GM21367 (cell line): ENCODE measurements at regions not wholly inside any gene's neighbourhood (a gene's known extent, or its start where the extent isn't known, plus 50 kb on each side); places are given as distances from the start of the nearest gene placed in this dataset.
"Not testable (repeated sequence)": the region's sequence is repeated elsewhere in the genome, so short reads cannot be mapped to it uniquely, and the experiment has no call there.

Source experiments
- ATAC-seq: cut with Tn5 transposase; IDR thresholded peaks from one replicate; pipeline ENCODE4 v1.9.1; 2021; ENCODE audit not compliant: unreplicated experiment

DNA sequence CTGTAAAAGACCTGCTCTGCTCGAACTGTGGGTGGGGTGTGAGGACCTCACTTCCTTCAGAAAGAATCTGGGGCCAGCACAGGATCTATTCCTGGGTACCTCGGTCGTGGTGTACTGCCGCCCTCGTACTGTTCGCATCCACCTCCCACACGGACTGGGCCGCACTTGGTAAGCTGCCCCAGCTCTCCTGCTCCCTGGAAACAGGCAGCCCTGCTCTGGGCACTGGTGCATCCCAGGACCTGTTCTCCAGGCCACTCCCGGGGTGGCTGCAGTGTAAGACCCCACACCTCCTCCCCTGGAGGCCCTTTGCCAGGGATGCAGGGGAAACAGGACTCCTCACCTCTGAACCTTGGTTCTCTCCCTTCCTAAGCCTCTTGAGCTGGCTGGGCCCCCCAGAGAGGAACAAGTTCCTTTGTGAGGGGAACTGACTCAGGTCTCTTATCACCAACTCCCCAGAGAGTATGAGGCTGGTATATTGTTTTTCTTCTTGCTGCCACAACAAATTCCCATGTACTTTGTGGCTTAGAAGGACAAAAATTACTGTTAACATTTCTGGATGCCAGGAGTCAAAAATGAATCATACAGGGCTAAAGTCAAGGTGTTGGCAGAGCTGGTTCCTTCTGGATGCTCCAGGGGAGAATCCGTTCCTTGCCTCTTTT is 276.5 kb downstream of the NUAK1 start:
- ATAC-seq, result no peak

DNA sequence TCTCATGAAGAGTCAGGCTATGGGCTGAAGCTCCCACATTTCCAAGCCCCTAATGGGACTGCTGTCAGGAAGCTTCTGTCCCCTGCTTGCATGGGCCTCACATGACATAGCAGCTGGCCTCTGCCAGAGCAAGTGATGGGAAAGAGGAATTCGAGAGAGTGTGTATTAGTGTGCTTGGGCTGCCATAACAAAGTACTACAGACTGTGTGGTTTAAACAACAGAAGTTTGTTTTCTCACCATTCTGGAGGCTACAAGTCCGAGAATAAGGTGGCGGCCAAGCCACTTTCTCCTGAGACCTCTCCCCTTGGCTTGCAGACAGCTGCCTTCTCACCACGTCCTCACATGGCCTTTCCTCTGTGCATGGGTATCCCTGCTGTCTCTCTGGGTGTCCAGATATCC is 274.4 kb downstream of the NUAK1 start:
- ATAC-seq, result no peak

DNA sequence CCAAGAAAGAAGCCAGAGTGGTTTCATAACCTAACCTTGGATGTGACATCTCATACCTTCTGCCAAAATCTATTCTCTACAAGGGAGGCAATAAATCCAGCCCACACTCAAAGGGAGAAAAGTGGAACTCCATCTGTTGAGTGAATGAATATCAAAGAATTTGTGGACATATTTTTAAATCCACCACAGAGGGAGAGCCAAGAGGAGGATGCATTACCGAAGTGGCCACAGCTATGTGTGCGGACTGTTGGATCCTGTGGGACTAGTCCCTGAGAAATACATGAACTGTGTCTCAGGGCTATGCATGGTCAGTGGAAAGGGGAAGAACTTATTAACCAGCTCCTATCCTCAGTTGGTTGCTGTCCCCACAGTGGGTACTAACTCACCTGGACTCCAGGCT is 273.9 kb downstream of the NUAK1 start:
- no peak for ATAC-seq

DNA sequence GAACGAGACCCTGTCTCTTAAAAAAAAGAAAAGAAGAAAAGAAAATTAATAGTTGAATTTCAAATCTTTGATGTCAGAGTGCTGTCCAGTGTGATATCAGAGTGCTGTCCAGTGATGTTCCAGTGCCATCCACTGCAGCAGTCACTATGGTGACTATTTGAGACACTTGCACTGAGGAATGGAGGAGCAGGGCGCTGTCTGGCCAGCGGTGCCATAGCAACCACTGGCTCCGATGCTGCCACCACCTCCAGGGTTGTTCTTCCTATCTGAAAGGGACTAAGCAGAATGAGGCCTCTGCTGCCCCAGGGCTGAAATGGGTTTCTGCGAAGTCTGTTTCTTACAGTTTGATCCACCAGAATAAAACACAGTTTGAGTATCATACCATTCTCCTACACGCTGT is 272.9 kb downstream of the NUAK1 start:
- no peak for ATAC-seq

DNA sequence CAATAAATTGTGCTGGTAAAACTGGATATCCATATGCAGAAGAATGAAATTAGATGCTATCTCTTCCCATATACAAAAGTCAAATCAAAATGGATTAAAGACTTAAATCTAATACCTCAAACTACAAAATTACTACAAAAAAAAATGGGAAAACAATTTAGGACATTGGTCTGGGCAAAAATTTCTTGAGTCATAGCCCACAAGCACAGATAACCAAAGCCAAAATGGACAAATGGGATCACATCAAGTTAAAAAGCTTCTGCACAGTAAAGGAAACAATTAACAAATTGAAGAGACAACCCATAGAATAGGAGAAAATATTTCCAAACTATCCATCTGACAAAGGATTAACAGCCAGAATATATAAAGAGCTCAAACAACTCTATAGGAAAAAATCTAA is 264.6 kb downstream of the NUAK1 start:
- no peak for ATAC-seq

DNA sequence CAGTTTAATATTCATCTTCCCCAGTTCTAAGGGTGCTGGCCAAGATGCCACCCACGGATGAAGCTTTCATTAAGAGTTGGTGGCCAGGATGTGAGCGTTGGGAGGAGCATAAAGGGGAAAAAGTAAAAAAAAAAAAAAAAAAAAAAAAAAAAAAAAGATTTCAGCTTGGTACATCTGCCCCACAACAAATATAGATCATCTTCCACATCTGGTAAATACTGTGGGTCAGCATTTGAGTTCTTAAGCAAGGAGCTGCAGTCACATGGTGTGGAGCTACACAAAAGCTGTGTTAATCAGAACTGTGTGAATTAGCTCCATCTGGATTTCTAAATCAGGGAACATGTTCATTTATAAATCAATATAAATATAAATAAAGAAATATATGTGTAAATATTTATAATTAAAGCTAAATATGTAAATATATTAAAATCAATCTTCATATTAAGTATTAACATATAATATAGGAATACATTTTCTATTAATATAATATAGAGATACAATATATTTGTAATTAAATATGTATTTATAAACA is 262.3 kb downstream of the NUAK1 start:
- no peak for ATAC-seq

DNA sequence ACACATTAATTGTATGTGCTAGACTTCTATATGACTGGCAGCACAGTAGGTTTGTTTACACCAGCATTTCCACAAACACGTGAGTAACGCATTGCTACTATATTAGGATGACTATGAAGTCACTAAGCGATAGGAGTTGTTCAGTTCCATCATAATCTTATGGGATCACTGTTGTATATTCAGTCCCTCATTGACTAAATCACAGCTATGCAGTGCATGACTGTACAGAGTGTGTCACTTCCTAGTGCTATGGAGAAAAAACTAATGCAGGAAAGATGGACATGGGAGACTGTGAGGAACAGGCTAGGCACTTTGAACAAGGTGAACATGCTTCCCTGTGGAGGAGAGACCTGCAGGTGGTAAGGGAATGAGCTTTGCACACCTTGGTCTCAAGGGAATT is 259.8 kb downstream of the NUAK1 start:
- ATAC-seq, result no peak

DNA sequence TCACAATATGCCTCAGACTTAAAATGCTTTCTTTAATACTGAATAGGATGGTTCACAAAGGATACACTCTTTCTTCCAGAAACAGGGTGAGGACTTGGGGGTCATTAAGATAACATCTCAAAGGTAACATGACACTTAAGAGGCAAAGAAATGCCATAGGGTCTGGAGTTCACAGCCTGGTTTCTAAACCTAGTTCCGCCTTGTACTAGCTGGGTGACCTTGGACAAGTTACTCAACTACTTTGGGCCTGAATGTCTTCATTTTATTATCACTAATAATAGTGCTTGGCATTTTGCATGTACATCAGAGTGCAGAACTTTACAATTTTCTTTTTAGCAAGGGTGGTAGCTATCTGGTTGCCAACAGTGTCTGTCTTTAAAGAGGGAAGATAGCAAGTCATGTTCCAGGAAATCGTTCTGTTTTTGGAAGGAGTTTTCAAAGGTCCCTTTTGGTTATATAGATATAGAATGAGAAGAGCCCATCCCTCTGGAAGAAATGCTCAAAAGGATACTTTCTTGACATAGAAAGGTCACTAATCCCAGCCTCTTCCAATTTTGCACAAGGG is 257.8 kb downstream of the NUAK1 start:
- no peak for ATAC-seq

DNA sequence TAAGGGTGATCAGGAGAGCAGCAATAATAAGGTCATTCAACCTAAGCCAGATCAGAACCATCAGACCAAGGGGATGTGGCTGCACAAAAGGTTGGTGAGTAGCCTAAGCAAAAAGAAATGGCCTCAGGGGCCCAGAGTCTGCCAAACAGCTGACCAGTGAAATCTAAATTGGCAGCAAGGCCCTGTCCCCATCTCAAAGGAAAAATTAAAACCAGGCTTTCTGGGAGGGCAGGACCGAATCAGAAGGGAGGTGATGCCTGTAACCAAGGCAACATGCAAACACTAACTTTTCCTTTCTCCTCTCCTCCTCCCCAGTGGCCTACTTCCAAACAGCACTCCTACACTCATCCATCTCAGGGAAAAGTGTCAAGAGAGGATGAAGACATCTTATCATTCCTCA is 256.4 kb downstream of the NUAK1 start:
- ATAC-seq, result no peak

DNA sequence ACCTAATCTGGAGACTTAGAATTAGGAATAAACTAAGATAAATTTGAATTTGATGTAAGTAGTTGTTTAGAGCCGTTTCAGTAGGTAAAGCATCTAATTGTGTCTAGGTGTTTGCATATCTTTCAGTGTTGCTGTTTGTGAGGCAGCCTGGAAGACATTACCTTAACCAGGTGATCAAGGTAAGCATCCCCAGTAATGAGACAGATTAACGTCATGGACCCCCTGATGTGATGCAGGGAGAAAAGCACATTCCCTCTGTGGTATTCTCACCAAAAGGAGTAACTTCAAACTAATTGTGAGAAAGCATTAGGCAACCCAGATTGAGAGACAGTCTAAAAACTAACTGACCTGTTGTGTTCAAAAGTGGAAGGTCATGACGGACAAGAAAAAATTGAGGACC is 251.6 kb downstream of the NUAK1 start:
- ATAC-seq, result no peak

DNA sequence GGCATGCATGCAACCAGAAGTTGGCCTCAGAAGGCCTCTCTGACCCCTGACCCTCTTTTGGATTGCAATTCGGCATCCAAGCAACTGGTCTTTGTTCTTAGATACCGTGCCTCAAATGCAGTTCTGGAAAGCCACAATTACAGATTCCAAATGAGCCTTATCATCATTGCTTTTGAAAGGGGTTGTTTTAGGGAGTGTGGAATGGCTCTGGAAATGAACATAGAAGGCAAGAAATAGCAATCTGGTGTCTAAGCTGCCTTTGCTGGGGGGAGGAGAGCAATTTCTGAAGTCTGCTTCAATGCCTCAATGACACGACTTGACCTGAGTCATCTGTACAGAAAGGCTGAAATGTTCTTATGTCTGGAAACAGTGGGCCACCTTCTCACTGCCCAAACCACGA is 250.1 kb downstream of the NUAK1 start:
- ATAC-seq, result no peak

DNA sequence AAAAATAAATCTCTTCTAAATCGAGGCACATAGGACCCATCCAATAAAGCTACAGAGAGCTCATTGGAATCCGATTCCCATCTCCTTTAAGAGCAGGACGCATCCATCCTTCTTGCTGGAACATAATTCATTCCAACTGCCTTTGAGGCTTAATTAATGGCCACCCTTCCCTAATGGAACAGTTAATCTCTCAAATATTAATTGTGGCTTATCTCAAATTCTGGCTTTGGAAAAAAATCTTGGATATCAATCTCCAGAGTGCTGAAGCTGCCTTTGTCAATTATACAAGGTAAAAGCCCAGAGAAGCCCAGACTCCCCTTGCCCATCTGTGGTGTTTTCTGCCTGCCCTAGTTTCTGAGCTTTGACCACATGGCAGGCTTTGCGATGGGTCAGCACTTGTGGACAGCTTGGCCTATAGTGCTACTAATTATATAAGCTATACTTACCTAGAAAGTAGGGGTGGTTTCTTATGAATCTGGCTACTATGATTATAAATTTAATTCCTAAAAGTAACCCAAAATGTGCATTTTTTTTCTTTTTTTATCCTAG is 246.3 kb downstream of the NUAK1 start:
- ATAC-seq, result no peak

DNA sequence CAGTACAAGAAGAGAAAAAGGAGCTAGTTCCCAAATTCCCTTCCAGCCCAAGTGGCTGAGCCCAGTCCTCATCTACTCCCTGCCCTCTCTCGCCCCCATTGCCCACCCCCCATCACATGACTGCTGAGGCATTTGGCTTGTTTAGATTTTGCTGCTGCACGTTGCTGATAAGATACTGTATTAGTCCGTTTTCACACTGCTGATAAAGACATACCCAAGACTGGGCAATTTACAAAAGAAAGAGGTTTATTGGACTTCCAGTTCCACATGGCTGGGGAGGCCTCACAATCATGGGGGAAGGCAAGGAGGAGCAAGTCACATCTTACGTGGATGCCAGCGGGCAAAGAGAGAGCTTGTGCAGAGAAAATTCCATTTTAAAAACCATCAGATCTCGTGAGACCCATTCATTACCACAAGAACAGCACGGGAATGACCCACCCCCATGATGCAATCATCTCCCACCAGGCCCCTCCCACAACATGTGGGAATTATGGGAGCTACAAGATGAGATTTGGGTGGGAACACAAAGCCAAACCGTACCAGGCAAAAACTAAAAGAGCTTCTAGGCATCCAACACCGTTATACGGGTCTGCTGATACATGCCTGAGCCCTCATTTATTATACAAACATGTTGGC is 243.4 kb downstream of the NUAK1 start:
- ATAC-seq, result not testable (repeated sequence)

DNA sequence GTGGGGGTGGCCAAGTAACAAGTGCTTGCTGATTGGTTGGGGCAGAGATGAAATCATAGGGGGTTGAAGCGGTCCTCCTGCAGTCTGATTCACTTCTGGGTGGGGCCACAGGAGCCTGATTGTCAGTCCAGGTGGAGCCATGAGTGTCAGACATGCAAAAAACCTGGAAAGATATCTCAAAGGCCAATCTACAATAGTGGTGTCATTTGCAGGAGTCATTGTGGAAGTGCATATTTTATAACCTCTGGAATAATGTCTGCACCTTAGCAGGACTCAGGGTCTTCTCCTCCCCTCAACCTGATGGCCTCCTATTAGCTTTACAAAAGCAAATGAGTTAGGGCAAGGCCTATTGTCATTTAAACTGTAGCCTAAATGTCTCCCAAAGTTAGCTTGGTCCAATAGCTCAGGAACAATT is 241.4 kb downstream of the NUAK1 start:
- ATAC-seq, result no peak

DNA sequence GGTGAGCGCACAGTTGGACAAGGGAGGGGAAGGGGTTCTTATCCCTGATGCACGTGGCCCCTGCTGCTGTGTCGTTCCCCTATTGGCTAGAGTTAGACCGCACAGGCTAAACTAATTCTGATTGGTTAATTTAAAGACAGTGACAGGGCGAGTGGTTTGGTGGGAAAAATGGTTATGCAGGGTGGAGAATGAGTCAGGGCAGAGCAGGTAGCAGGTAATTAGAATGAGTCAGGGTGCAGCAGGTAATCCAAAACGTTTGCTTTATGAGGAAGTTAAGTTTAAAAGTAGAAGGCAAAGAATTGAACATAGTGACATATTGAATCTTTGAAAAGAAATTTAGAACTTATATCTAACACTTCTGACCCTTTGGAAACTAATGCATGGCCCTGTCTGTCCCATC is 240.5 kb downstream of the NUAK1 start:
- ATAC-seq, result not testable (repeated sequence)

DNA sequence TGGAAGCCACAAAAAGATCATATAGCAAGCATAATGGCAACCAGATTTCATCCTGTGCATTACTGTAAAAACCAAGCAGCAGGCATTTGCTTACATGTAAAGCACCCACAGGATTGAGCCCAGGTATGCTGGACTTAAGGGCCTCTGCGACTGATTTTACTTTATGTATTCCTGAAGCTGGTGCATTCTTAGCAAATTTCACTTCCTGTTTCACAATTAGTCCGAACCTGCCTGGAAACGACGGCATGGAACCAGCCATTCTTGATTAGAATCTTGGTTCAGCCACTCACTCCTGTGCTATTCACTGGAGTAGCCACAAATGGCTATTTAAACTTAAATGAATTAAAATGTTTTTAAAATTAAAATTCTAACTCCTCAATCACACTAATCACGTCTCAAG is 239.2 kb downstream of the NUAK1 start:
- no peak for ATAC-seq

DNA sequence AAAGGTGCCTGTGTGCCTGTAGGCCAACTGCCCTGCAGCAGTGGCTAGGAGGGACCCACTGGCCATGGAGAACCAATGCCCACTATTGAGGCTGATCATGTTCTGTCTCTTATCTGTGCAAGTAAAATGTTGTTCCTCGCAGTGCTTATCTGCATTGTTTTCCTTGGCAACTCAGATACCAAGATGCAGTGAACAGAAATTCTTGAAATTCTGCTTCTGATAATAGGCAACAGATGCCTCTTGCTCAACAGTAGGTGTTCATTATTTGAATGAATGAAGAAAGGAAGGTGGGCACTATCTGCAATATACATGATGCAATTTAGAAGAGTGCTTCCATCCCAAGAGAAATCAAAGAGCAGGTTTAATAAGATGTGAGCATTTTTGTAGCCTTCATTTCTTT is 232.2 kb downstream of the NUAK1 start:
- no peak for ATAC-seq

DNA sequence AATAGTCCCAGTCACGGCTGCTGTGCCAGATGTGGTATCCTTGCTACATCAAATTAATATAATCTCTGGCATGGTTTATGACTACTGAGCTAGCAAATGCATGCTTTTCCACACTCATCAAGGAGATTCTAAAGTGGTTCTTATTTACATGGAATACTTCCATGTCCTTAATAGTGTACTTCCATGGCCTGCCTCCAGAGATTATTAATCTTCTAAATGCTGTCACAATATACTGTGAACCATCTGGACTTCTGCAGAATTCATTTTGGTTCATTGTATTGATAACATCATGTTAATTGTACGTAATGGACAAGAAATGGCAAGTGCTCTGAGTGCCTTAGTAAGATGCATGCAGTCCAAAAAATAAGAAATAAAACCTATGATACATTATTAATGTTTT is 230.8 kb downstream of the NUAK1 start:
- ATAC-seq, result no peak

DNA sequence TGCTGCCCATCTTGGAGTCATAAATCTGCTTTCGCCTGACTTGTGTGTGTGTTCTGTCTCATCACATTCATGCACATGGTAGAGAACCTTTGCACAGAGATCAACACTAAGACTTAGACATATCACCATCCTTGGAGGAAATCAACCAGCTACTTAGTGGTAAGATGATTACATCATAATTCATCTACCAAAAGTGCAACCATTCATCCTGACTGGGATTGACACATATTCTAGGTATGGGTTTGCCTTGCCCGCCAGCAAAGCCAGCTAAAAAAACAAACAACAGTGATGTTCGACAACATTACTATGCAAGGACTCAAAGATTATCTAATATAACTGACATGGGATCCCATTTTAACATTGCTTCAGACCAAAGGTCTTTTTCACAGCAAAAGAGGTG is 228.7 kb downstream of the NUAK1 start:
- ATAC-seq, result no peak

DNA sequence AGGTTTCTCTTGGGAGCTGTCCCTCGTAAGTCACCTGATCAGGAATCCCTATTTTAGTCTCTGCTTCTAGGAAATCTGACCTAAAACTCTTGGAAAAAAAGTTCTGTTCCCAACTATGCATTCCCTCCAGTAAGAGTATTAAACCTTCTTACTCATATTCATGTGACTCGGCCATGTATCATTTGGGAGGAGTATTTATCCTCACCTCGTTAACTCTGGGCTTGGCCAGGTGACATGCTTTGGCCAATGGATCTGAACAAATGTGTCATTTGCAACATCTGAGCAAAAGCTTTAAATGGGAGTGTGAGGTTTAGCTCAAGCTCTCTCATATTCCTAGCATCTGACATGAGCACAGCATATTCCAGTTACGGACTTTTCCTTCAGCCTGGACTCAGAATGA is 226.8 kb downstream of the NUAK1 start:
- no peak for ATAC-seq

DNA sequence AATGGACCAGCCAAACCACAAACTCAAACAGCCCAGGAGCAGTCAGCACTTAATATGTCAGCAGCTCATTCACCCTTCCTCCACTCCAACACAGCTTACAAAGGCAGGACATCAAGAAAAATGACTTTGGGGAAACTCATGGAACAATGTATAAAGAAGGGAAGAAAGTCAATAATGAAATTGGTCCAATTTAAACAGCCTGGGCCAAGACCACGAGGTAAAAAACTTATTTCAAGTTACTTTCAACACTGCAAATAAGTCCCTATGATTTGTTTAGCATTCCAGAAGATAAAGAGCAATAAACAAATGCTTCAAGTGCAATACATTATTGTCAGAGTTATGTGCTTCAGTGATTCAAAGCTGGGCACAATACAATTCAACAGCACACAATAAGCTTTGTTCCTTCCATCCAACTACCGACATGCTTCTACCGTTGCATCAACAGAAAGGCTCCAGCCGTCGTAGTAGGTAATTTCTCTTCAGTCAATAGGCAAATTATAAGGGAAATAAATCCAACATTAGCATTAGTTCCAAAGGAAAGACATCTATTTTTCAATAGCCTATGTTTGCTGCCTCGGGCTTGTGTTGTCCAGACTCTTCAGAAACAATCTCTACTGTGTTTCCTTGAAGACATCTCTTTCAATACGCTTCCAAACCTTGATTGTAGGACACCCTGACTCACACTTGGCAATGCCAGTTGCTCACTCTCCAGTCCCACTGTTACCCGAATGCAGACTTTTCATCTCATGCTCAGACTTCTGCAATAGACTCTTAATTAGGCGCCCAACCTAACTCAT is 225.7 kb downstream of the NUAK1 start:
- ATAC-seq, result no peak
